Panc1 (cell line): ENCODE measurements at regions not wholly inside any gene's neighbourhood (a gene's known extent, or its start where the extent isn't known, plus 50 kb on each side); places are given as distances from the start of the nearest gene placed in this dataset.

ENCODE experiments used
- ATAC-seq: fragments of 200-7000 bp; cut with Tn5 transposase; 2 replicates; pipeline ENCODE4 v1.9.1; 2020; ENCODE audit warnings: mild to moderate bottlenecking, moderate library complexity
- BruUV-seq: library from RNA; stranded (reverse); fragments of 400-500 nt; replicated peaks from 2 replicates; lab custom pipeline; 2021; lab: Mats Ljungman, UMichigan
- CTCF ChIA-PET: fragments of 300-600 bp; sonication (Branson Sonifier 250); formaldehyde crosslinking; loops from one replicate; lab custom pipeline; 2022; ENCODE audit warnings: antibody characterized with exemption; lab: Charles Lee
- POLR2A ChIA-PET: fragments of 300-600 bp; sonication (Branson Sonifier 250); formaldehyde crosslinking; loops from one replicate; lab custom pipeline; 2022; ENCODE audit warnings: antibody characterized with exemption; lab: Charles Lee
- DNase-seq: peaks from one replicate; pipeline ENCODE4 v3.0.0-alpha.2; 2010; ENCODE audit warnings: low read depth, low spot score
- H3K27ac ChIP-seq: 2 replicates; pipeline ENCODE4 v1.5.1; 2011; ENCODE audit warnings: mild to moderate bottlenecking, low read length, inconsistent platforms
- H3K27me3 ChIP-seq: fragments of 200-500 bp; sonication (Bioruptor generic); 2 replicates; pipeline ENCODE4 v1.6.0; 2014; ENCODE audit warnings: low read length, inconsistent platforms; ENCODE audit not compliant: control insufficient read depth, insufficient read depth
- H3K36me3 ChIP-seq: fragments of 200-500 bp; sonication (Bioruptor generic); 2 replicates; pipeline ENCODE4 v1.5.1; 2014; ENCODE audit warnings: inconsistent platforms, mild to moderate bottlenecking, low read length, moderate library complexity; ENCODE audit not compliant: control insufficient read depth, insufficient read depth
- H3K4me1 ChIP-seq: 2 replicates; pipeline ENCODE4 v1.5.1; 2011; ENCODE audit warnings: inconsistent platforms, mild to moderate bottlenecking, low read length, moderate library complexity; ENCODE audit not compliant: control insufficient read depth, insufficient read depth
- H3K4me3 ChIP-seq, 2 experiments: 2 replicates each; pipeline ENCODE4 v1.5.1; 2011 to 2012; ENCODE audit warnings: low read depth in 2 of 2, low read length in 2 of 2, mild to moderate bottlenecking in 2 of 2, inconsistent platforms in 1 of 2, moderate library complexity in 1 of 2
- H3K9me3 ChIP-seq: fragments of 200-500 bp; sonication (Bioruptor generic); 2 replicates; pipeline ENCODE4 v1.5.1; 2014; ENCODE audit warnings: low read depth, mild to moderate bottlenecking, inconsistent platforms, low read length, moderate library complexity; ENCODE audit not compliant: control insufficient read depth, insufficient read depth
- CTCF ChIP-seq: fragments of 450-650 bp; IDR thresholded peaks from 2 replicates; pipeline ENCODE4 v1.5.1; 2017; ENCODE audit warnings: mild to moderate bottlenecking
- POLR2AphosphoS5 ChIP-seq: IDR thresholded peaks from 2 replicates; pipeline ENCODE4 v1.6.1; 2012; ENCODE audit warnings: mild to moderate bottlenecking, low read depth, low read length, moderate library complexity
- REST ChIP-seq, 2 experiments: IDR thresholded peaks; 2 replicates each; pipeline ENCODE4 v1.6.1; 2011 to 2012; ENCODE audit warnings: low read depth in 2 of 2, control low read depth in 1 of 2, low read length in 1 of 2, mild to moderate bottlenecking in 1 of 2, moderate library complexity in 1 of 2; ENCODE audit not compliant: insufficient read depth in 1 of 2
- SIN3A ChIP-seq: IDR thresholded peaks from 2 replicates; pipeline ENCODE4 v1.6.1; 2012; ENCODE audit warnings: low read depth, mild to moderate bottlenecking, low read length, moderate library complexity, borderline replicate concordance; ENCODE audit not compliant: insufficient read depth
- TCF7L2 ChIP-seq: IDR thresholded peaks from 2 replicates; pipeline ENCODE4 v1.6.1; 2011; ENCODE audit warnings: mild to moderate bottlenecking, low read depth, low read length, inconsistent platforms
- in situ Hi-C: cut with HindIII; loops from 2 replicates; pipeline ENCODE4 v1.10.0; 2016; ENCODE audit warnings: low sequenced_read_pairs, low pct_unique_long_range_greater_than_20kb
- intact Hi-C: fragments of 100-400 bp; cut with micrococcal nuclease; formaldehyde crosslinking; loops from one replicate; pipeline ENCODE4 v1.10.0; 2022; ENCODE audit not compliant: unreplicated experiment

- no peak for ATAC-seq
- TF ChIP-seq REST (IDR thresholded peaks at IDR 0.05; ENCODE audit: insufficient read depth in 1 of 2, low read depth in 2 of 2, low read length in 1 of 2) (no peak), TCF7L2 (no peak), POLR2AphosphoS5 (no peak), CTCF (no peak), SIN3A (no peak)
- CTCF ChIA-PET = interaction anchor here (0.7 kb wide), 2 partner anchors 97 to 156 kb away, joined by 3 to 4 read pairs; no protein-coding TSS in a partner anchor
- Histone ChIP-seq H3K4me3 (no peak overlapping the region), H3K4me1 (no peaks in the 10 kb centered on the region; the same call in 1 of the 2 replicates), H3K27me3 (no peaks in the 10 kb centered on the region), H3K9me3 (no peaks in the 10 kb centered on the region), H3K36me3 (no peaks in the 10 kb centered on the region), H3K27ac (no peak overlapping the region)
- BruUV-seq = no TSS peak
- DNase-seq = no peak
- in situ Hi-C loops (no loop called here), intact Hi-C loops (loop anchor here (5.0 kb wide), 1 partner anchor 85 kb away; no protein-coding TSS in a partner anchor)
- POLR2A ChIA-PET = no interaction called here
Measured at GRCh38 chr13:95382411-95382810, 81.2 kb upstream of the ABCC4 start.

GRCh38 chr13:95382916-95383315, 81.7 kb upstream of the ABCC4 start:
- ChIA-PET POLR2A (no interaction called here), CTCF (no interaction called here)
- H3K27ac ChIP-seq = no peak overlapping the region
- no peaks in the 10 kb centered on the region; the same call in 1 of the 2 replicates for H3K4me1 ChIP-seq
- intact Hi-C loops (loop anchor here (5.0 kb wide), 1 partner anchor 86 kb away; no protein-coding TSS in a partner anchor), in situ Hi-C loops (no loop called here)
- TF ChIP-seq REST (IDR thresholded peaks at IDR 0.05; ENCODE audit: insufficient read depth in 1 of 2, low read depth in 2 of 2, low read length in 1 of 2) = no peak
- no peak for TF ChIP-seq TCF7L2
- no peak for TF ChIP-seq SIN3A
- TF ChIP-seq CTCF = no peak
- TF ChIP-seq POLR2AphosphoS5 = no peak
- DNase-seq (no peak), ATAC-seq (no peak)
- H3K36me3 ChIP-seq = no peaks in the 10 kb centered on the region
- BruUV-seq = no TSS peak
- H3K4me3 ChIP-seq = no peak overlapping the region
- no peaks in the 10 kb centered on the region for H3K27me3 ChIP-seq
- no peaks in the 10 kb centered on the region for H3K9me3 ChIP-seq
